Right forelimb (tissue), 1 donor: ENCODE measurements at regions not wholly inside any gene's neighbourhood (a gene's known extent, or its start where the extent isn't known, plus 50 kb on each side); places are given as distances from the start of the nearest gene placed in this dataset.
"Not testable (repeated sequence)": the region's sequence is repeated elsewhere in the genome, so short reads cannot be mapped to it uniquely, and the experiment has no call there.

Source experiments
- DNase-seq: peaks from one replicate; pipeline ENCODE4 v3.0.0-alpha.2; 2018

- no peak for DNase-seq
Measured at GRCh38 chr10:3971713-3972112, 186.7 kb upstream of the KLF6 start.

- no peak for DNase-seq
Measured at GRCh38 chr10:3969876-3970666, 185.1 kb upstream of the KLF6 start.

GRCh38 chr10:3968727-3969126 is 183.7 kb upstream of the KLF6 start:
- DNase-seq, result no peak

GRCh38 chr10:3964516-3964915 is 179.5 kb upstream of the KLF6 start:
- DNase-seq, result no peak

GRCh38 chr10:3963191-3963673 is 178.2 kb upstream of the KLF6 start:
- no peak for DNase-seq

GRCh38 chr10:3961082-3961481 is 176.1 kb upstream of the KLF6 start:
- no peak for DNase-seq

GRCh38 chr10:3960496-3960895 is 175.5 kb upstream of the KLF6 start:
- DNase-seq, result no peak

- no peak for DNase-seq
Measured at GRCh38 chr10:3959370-3960325, 174.6 kb upstream of the KLF6 start.

GRCh38 chr10:3958472-3958996 is 173.5 kb upstream of the KLF6 start:
- no peak for DNase-seq

- no peak for DNase-seq
Measured at GRCh38 chr10:3955955-3956617, 171.1 kb upstream of the KLF6 start.

GRCh38 chr10:3955493-3955892 is 170.5 kb upstream of the KLF6 start:
- no peak for DNase-seq

- DNase-seq, result no peak
Measured at GRCh38 chr10:3954615-3955014, 169.6 kb upstream of the KLF6 start.

GRCh38 chr10:3954007-3954406 is 169.0 kb upstream of the KLF6 start:
- not testable (repeated sequence) for DNase-seq

- DNase-seq, result no peak
Measured at GRCh38 chr10:3951993-3952392, 167.0 kb upstream of the KLF6 start.

- DNase-seq, result no peak
Measured at GRCh38 chr10:3950676-3951275, 165.8 kb upstream of the KLF6 start.

GRCh38 chr10:3949711-3950110 is 164.7 kb upstream of the KLF6 start:
- no peak for DNase-seq

GRCh38 chr10:3948843-3949242 is 163.8 kb upstream of the KLF6 start:
- DNase-seq, result no peak

GRCh38 chr10:3946234-3947229 is 161.5 kb upstream of the KLF6 start:
- no peak for DNase-seq

GRCh38 chr10:3945026-3945425 is 160.0 kb upstream of the KLF6 start:
- DNase-seq, result no peak

- no peak for DNase-seq
Measured at GRCh38 chr10:3944591-3944990, 159.6 kb upstream of the KLF6 start.

- no peak for DNase-seq
Measured at GRCh38 chr10:3943695-3944257, 158.8 kb upstream of the KLF6 start.
